NCI-H2029 treated with DMSO at 0.1 percent for 48 hours (cell line): ENCODE measurements at regions not wholly inside any gene's neighbourhood (a gene's known extent, or its start where the extent isn't known, plus 50 kb on each side); places are given as distances from the start of the nearest gene placed in this dataset.

ENCODE experiments used
- DNase-seq: peaks from one replicate; lab custom pipeline; 2025; lab: John Stamatoyannopoulos, UW

DNA sequence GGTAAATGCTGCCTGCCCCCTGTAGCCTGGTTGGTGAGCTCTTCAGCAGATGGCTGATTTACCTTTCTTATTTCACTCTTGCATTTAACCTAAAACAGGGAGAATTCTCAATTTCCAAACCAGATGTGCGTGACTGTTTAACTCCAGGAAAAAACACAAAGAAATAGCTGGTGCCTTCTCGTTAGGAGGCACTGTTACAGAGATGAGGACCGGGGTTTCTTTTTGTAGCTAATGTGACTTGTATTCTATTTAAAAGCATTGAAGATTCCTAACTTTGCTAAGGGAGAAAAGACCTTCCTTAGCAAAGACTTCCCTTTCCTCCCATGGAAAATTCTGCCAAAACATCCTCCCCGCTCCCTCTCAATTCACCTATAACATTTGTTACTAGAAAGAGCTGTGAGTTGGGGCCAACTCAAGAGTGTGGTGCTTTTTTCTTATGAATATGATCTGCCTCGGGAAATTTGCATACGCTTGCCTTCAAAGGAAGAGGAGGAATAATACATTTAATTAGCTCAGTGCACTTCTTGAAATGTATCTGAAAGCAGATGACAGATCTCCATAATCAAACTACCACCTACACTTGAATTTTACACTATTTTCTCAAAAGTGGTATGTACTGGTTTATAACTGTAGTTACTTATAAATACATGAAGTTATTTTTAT, 102.0 kb upstream of the ARID2 start:
- DNase-seq: no peak

DNA sequence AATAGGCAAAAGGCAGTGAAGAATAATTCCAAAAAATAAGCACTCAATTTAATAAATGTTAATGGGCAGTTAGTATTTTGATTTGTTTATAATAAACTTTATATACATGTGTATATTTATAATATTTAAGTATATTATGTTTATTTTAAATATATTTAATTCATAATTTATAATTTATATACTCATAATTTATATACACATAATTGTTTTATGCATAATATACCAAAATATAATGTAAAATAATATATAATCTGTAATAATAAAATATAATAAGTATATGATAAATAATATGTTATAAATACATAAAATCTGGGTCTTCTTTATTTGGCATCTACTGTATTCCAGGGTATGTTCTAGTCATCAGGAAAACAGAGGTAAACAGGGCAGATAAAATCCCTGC, 100.2 kb upstream of the ARID2 start:
- no peak for DNase-seq

DNA sequence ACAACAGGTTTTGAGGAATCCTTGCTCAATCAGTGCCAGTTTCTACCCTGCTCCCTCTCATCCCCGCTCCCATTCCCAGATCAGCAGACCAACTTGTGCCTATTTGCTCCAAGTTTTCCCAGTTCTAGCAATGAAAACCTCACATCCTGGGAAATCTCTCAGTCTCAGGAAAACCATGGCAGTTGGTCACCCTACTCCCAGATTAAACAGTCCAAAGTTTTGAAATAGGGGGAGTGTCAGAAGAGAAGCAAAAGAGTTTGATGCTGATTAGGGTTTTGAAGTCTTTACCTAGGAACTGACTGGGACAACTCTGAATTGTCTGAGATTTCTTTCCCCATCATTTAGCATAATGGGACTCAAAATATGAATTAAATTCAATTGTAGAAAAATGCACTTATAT, 95.8 kb upstream of the ARID2 start:
- no peak for DNase-seq

DNA sequence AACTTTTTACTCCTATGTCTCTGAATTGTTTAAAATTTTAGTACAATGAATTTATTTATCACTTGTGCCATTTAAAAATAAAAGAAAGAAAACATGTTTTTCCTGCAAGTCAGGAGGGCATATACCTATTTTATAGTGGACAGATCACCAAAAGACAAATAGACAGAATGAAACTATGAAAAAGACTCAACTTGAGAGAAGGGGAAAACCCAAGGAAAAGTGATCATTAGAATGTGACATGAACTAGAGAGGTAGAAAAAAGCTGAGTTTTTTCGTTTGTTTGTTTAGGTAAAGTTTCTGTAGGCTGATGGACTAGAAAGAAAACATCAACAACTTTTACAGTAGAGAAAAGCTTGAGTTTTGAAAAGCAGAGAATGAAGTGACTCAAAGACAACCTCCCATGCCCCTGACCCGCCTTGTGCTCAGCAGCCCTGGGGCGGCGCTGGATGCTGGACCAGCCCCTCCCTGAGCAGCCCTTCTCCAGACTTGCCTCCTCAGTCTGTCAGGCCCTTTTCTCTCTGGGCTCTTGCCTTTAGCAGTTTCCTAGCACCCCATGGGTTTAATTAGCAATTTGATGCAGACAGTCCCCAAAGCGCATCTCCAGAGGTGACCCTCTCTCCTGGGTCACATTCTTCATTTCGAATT, 95.1 kb upstream of the ARID2 start:
- no peak for DNase-seq

DNA sequence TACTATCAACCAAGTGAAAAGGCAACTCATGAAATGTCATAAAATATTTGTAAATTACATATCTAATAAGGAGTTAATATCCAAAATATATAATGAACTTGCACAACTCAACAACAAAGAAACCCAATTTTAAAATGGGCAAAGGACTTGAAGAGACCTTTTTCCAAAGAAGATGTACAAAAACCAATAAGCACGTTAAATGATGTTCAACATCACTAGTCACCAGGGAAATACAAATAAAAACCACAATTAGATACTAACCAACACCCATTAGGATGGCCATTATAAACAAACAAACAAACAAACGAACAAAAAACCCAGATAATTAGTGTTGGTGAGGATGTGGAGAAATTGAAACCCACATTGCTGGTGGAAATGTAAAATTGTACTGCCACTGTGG, 92.3 kb upstream of the ARID2 start:
- no peak for DNase-seq

DNA sequence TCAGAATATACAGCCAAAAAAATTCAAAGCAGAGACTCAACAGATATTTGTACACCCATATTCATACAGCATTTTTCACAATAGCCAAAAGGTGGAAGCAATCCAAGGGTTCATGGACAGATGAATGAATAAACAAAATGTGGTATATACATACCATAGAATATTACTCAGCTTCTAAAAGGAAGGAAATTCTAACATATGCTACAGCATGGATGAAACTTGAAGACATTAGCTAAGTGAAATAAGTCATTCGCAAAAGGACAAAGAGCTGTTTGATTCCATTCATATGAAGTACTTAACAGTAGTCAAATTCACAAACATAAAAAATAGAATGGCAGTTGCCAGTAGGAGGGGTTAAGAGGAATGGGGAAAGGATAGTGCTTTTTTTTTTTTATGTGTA, 91.8 kb upstream of the ARID2 start:
- DNase-seq: no peak

DNA sequence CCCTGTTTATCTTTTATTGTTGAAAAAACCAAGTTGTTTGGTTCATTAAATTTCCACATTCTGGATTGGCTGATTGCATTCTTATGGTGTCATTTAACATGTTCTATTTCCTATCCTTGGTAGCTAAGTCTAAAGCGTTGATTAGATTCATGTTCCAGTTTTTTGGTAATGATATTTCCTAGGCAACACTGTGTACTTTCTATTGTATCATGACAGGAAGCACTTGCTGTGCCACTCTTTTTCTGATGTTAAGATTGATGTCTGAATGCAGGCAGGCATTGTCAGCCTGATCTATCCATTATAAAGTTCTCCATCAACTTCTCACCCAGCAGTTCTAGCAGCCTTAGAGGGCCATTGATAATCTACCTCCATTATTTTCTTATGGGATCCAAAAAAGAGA, 91.1 kb upstream of the ARID2 start:
- no peak for DNase-seq

DNA sequence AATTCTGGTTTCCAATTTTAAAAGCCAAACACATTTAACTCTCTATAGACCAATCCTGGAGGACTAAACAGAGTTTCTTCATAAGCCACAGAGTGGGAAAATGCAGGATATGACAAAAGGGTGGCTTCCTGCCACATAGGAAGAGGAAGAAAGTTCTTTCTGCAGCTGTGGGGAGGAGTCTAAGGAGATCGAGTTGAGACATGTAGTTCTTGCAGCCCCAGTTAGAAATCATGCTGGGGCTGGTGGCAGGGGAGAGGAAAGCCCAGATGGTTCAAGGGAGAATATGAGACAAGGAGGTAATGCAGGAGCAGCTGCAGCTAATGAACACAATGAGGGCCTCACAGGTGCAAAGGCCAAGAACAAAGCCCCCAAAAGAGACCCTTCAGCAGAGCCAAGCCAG, 85.0 kb upstream of the ARID2 start:
- DNase-seq: no peak

DNA sequence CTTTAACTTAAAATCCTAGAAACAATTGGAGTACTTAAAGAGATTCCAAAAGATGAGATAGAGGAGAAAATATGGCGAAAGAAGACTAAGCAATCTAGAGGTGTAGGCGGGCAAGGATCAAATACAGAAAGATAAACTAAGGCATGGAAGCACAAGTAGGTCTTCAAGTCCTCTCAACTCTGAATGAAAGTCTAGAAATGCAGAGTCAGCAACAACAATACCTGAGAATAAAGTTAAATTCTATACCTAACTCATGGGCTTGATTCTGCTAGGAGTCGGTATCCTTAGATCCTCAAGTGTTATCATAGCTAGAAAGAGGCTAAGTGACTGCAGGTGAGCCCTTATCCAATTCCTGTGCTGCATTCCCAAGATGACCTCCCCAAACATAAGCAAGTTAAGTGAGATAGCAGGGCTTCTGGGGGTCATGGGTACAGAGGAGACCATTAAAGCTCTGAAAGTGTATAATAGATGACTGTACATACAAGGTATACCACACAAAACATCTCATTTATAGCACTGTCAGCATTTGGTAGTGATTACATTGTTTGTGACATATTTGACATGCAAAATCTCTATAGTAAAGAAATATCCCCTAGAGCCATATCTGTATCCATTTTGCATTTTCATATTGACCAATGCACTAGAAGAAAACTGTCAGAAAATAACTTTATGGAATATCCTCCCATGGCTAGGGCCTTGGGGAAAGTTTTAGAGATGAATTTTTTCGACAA, 82.5 kb upstream of the ARID2 start:
- DNase-seq: no peak

DNA sequence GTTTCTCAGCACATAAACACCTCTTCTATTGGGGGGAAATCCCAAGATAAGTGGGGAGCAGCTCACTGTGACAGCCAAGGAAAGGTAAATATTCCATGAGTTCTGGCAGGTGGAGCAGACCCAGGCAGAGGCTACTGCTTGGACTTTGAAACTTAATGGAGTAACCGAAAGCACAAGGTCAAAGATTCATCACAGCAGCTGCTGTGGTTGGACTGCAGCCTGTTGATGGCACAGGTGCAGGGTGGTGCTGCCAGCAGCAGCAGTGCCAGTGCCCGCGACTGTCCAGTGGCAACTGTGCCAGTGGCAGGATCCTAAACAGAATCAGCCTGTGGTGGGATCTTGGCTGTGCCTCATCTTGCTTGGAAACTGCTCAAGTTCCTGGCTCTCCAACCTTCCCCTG, 81.4 kb upstream of the ARID2 start:
- DNase-seq: no peak

DNA sequence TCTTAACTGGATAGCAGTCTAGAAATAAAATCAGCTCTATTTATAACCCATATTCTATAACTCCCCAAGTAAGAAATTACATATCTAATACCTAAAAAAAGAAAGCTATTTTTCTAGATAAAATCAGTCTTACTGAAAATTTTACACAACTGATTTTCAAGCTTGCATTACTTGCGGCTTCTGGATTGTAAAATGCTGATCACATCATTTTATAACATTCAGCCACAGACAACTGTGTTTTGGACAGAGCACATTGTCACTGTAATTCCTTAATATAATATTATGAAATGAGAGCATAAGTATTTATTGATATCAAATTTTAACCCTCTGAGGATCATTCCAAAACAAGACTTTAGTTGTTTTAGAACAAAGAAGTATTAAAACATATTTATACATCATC, 78.5 kb upstream of the ARID2 start:
- no peak for DNase-seq

DNA sequence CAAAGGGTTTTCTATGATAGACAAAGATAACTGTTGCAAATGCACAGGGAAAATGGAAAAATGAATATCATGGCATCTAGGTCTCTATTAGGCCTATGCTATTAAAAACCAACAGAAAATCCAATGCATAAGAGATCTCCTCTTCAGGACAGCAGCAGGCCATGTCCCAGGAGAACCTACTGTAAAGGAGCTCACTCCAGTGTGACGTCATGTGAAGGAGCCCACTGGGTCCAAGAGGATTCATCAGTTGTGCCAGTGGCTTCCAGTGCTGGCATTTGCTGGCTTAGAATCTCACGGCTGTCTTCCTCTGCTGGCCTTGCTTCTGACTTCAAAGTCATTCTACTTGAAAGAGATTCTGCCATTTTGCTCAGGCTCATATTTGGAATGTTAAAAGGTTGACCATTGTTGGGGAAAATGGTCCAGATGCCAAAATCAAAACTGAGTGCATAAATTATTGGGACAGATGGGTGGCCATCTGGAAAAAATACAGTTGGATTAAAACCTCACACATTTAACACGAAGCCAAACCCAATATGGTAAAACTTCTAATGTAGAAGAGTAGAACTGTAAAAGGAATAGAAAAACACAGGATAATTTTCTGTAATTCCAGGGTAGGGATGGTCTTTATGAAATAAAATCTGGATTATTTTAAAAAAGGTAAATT, 75.4 kb upstream of the ARID2 start:
- DNase-seq: no peak

DNA sequence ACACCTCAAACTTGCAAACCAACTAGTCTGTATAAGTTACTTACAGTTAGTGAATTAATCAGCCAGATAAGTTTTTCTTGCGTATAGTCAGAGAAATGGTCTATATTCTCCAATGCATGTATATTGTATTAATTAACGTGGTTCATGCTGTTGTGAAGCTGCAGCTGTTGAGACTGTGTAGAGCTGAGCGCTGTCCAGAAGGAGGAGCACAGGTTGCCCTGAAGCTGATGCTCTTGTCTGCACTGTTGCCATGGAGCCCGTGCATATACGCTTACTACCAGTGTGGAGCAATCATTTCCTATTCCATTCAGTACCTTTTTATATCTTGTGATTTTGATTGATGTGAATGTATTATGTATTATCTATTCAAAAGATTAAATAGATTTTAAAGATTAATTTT, 74.3 kb upstream of the ARID2 start:
- DNase-seq: no peak

DNA sequence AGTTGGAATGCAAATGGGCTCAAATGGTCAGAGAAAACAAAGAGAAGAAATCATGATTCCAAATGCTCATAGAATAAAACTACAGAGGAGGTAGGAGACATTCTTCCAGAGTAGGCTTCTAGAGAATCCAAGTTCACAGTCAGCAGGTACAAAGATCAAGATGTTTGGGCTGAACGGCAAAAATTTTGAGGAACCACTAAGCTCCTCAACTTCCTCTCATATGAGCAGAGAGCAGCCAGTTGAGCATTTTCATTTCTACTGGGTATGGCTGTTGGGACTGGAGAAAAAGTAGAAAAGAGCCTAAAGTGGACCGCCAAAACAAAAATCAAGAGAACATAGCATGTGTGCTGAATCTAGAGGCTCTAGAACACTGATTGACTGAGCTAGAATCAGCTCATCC, 73.8 kb upstream of the ARID2 start:
- no peak for DNase-seq

DNA sequence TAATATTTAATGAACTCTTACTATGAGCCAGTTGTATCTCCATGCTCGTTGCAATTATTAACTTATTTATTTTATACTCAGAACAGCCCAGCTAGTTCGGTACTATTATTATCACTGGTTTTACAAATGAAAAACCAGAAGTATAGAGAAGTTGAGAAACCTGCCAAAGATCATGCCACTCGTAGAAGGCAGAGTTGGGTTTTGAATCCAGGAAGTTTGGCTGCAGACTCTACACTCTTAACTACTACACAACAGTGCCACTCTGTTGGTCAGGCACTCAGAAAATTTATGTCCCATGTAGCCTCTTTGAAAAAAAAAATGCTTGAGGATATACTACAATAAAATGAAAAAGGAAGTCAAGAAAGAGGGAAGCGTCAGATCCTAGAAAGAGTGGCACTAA, 71.5 kb upstream of the ARID2 start:
- no peak for DNase-seq

DNA sequence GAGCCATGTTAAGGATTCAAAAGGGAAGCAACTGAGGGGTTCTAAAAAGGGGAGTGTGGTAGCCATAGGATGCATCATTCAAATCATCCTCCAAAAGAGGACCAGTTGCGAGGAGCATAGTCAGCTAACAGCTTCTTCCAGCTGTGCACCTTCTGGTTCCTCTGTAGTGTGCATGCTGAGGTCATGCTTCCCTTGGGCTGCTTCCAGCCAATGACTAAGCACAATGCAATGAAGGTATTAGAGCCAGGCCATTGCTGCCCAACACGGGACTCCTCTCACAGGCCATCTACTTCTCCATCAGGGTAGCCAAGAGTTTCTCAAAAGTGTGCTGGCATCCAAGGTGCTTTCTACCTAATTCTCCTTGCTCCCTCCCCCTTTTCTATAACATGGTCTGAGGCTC, 69.2 kb upstream of the ARID2 start:
- DNase-seq: no peak

DNA sequence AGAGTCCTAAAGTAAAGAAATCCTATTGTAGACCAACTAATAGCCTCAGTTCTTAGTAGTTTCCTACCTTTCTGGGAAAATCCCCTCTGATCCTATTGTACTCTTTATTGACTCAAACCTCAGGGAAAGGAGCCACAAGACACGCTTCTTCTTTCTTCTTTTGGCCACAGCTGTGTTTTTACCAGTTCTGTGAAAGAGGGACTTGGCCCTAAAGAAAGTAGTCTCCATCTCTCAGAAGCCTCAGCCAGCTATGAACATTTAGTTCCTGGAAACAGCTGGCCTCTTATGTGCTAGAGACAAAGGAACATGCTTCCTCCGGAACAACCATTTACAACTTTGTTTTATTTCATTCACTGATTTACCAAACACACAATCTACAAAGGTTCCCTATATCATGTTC, 66.1 kb upstream of the ARID2 start:
- no peak for DNase-seq

DNA sequence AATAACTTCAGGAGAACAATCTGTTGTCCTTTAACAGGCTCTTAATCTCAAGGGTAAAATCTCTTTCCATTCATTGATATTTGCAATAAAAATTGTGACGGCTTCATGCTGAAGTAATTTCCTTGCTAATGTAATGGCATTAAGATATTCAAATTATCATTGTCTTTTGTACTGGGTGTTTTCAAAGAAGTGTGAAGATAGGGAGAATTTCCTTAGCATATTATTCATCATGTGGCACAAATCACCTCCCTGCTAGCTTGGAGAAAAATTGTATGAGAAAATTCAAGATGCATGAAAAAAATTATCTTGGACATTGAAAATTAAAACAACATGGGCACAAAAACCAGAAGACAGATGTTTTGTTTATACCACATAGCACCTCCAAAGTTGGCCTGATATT, 63.6 kb upstream of the ARID2 start:
- no peak for DNase-seq

DNA sequence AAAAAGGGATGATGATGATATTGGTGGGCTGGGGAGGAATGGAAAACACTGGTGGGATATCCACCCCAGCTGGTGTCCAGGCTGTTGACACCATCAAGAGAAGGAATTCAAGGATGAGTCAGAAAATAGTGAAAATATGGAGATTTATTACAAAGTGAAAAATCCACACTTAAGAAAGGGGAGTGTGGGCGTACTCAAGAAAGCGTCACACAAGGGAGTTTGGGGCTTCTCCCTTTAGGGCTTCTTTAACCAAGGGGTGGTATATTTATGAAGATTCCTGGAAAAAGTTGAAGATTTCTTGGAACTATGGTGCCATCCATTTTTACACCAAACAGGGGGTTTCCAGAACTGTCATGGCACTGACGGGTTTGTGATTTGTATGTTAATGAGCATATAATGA, 63.1 kb upstream of the ARID2 start:
- no peak for DNase-seq

DNA sequence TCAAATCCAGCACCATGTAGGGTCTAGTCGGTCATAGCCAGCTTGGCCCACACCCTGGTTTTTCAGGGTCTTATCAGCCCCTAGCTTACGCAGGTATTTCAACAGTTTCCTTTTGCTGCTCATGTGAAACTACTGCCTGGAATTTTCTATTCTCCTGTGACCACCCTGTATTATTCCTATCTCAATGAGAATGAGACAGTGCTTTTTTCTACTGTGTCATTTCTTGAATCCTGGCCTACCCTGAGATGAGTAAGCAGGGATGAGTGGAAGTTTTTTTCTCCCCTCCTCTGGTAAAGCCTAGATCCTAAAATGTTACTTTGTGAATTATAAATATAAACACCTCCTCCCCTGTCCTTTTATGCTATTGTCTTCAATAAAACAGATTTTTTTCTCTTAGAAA, 62.7 kb upstream of the ARID2 start:
- DNase-seq: no peak

DNA sequence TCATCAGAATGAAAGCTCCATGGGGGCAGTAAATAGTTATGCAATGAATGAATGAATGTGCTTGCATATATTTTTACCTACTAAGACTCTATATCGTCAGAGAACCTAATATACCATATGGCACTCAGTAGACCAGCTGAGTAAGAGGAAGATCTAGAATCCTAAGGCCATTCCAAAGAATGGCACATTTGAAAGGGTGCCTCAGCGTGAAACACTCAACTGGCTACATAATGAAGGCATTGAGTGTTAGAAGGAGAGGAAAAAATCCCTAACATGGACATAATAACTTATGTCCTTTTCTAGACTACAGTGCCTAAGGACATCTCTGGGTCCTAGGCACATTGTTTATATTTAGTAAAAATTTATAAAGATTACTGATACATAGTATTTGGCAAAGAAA, 61.7 kb upstream of the ARID2 start:
- DNase-seq: no peak

DNA sequence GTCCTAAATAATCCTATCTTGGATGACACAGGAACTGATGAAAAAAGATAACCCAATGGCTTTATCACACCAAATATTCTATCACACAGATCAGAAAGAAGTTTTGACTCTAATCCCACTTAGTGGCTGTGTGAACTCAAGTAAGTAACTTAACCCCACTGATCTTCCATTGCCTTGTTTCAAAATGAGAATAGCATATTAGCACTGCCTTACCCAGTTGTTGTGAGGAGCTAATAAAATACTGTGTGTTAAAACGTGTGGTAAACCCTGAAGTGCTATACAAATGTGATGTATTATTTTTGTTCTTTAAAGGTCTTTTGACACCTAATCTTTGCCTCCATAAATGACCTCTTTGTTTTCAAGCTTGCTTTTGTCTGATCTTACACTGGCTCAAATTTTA, 60.9 kb upstream of the ARID2 start:
- no peak for DNase-seq

DNA sequence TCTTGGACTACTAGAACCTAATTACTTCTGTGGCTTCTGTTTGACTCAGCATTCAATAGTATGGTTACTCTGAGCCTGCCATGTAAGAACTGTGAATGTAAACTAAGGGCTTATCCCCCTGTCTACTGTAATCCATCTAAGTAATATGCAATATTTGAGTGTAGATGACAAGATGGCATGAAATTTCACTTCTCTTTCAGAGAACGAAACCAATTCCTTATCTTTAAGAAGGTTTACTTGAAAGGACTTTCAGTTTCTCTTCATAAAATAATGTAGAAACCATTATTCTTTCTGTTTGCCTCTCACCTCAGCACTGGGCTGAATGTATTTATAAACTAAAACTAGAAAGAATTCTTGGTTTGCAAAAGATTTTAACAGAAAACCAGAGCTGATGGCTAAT, 60.4 kb upstream of the ARID2 start:
- no peak for DNase-seq
